ENCODE measurements at regions not wholly inside any gene's neighbourhood (a gene's known extent, or its start where the extent isn't known, plus 50 kb on each side); places are given as distances from the start of the nearest gene placed in this dataset.

DNA sequence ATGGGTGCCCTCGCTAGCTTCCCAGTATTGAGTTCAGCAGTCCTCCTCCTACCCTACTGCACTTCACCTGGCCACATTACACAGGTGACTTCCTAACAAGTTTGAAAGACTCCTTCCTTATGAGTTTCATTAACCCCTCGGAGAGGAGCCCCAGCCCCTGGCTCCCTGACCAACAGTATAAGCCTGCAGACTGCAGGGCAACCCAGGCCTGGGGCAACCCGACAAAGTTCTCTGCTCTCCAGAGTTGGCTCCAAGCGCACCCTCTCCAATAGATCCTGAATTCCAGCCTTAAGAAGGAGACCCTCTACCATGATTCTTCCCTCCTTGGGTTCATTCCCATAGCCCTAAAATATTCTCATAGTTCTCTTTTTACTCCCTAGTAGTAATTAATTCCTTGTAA lies 1162.8 kb upstream of the TMEFF2 start:
- TF ChIP-seq, protein P1, sequence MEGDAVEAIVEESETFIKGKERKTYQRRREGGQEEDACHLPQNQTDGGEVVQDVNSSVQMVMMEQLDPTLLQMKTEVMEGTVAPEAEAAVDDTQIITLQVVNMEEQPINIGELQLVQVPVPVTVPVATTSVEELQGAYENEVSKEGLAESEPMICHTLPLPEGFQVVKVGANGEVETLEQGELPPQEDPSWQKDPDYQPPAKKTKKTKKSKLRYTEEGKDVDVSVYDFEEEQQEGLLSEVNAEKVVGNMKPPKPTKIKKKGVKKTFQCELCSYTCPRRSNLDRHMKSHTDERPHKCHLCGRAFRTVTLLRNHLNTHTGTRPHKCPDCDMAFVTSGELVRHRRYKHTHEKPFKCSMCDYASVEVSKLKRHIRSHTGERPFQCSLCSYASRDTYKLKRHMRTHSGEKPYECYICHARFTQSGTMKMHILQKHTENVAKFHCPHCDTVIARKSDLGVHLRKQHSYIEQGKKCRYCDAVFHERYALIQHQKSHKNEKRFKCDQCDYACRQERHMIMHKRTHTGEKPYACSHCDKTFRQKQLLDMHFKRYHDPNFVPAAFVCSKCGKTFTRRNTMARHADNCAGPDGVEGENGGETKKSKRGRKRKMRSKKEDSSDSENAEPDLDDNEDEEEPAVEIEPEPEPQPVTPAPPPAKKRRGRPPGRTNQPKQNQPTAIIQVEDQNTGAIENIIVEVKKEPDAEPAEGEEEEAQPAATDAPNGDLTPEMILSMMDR (IDR thresholded peaks at IDR 0.05; ENCODE audit: extremely low read depth in 1 of 2, insufficient read depth in 1 of 2, low read depth in 1 of 2, low read length in 2 of 2): no peak
- TF ChIP-seq MAX (IDR thresholded peaks at IDR 0.05; ENCODE audit: insufficient read depth, insufficient read length): no peak
- TF ChIP-seq FOS (IDR thresholded peaks at IDR 0.05; ENCODE audit: borderline replicate concordance, insufficient read depth, low read length): no peak
- no peak for TF ChIP-seq MYC (IDR thresholded peaks at IDR 0.05; ENCODE audit: low read depth, low read length)
- TF ChIP-seq EZH2 (IDR thresholded peaks at IDR 0.05; ENCODE audit: borderline replicate concordance, low read depth, low read length, severe bottlenecking): no peak
- no peak for TF ChIP-seq POLR2A (IDR thresholded peaks at IDR 0.05; ENCODE audit: low read depth, low read length)

Data from endothelial cell of umbilical vein (primary cell).